ENCODE measurements at regions not wholly inside any gene's neighbourhood (a gene's known extent, or its start where the extent isn't known, plus 50 kb on each side); places are given as distances from the start of the nearest gene placed in this dataset.
"Not testable (repeated sequence)": the region's sequence is repeated elsewhere in the genome, so short reads cannot be mapped to it uniquely, and the experiment has no call there.

GRCh38 chr3:164351131-164351530, 727.2 kb downstream of the SI start:
- no peak for DNase-seq (ENCODE audit: low read depth)
- TF ChIP-seq CTCF (IDR thresholded peaks at IDR 0.05; ENCODE audit: low read depth, low read length, missing control alignments), result no peak

GRCh38 chr3:164342206-164342605, 736.1 kb downstream of the SI start:
- not testable (repeated sequence) for DNase-seq (ENCODE audit: low read depth); H3K4me3 ChIP-seq (ENCODE audit: low read depth, low read length)

More at GRCh38 chr3:164351131-164351530, 727.2 kb downstream of the SI start:
- no peak overlapping the region for H3K4me3 ChIP-seq (ENCODE audit: low read depth, low read length)

DNA sequence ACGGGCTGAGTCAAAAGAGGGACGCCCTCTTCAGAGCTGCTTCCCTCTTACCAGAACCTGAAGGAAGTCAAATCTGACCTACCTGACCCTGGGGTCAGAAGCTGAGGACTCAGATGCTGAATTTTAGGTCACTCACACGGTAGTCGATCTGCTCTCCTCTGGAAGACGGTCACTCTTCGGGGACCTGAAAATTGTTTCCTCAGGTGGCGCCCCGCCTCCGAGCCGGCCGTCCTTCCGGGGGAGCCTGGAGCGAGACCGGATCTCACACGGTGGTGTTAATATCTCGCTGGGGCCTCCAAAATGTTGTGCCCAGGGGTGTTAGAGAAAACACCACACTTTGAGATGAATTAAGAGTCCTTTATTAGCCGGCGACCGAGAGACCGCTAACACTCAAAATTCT, 737.2 kb downstream of the SI start:
- H3K4me3 ChIP-seq (ENCODE audit: low read depth, low read length), result no peak overlapping the region
- no peak for TF ChIP-seq CTCF (IDR thresholded peaks at IDR 0.05; ENCODE audit: low read depth, low read length, missing control alignments)
- no peak for DNase-seq (ENCODE audit: low read depth)

GRCh38 chr3:164340273-164340672, 738.0 kb downstream of the SI start:
- TF ChIP-seq CTCF (IDR thresholded peaks at IDR 0.05; ENCODE audit: low read depth, low read length, missing control alignments), result no peak
- H3K4me3 ChIP-seq (ENCODE audit: low read depth, low read length), result no peak overlapping the region
- no peak for DNase-seq (ENCODE audit: low read depth)

DNA sequence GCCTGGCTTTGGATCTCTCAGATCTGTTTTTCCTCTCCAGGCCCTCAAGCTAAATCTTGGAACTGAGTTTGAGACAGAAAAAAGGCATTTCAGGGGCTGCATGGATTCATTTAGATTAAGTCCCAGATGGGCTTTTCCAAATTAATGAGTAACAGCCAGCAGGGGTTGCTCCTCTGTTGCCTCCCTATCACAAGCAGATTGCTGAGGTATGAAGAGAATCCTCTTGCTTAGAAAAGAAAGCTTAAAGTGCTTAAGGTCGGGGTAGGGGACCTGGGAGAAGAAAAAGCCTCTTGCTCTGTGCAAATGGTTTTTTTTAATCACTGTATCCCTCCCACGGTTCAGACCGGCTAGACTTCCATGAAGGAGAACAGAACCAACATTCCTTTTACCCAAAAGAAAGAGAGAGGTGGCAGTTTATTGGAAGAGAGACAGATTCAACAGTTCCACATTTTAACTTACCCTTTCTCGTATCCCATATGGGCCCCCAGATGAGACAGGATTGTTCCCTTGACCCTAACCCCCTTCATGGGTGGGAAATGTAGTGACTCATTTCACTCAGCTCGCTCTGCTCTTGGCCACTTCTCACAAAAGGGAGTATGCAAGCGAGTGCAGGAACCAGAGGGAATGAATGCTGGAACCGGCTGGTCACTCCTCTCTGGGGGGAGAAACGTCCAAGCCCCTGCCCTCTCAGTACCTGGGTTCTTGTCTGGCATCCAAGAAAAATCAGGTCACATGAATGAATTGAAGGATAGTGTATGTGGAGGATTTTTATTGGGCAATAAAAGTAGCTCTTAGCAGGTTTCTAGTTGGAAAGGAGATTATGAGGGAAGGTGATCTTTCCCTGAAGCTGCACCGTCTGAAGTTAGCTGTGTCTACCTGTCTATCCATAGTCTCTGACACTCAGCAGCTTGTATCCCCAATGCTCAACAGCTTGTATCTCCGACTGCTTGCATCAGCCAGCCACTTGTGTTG, 745.2 kb downstream of the SI start:
- TF ChIP-seq CTCF (IDR thresholded peaks at IDR 0.05; ENCODE audit: low read depth, low read length, missing control alignments), result no peak
- no peak overlapping the region for H3K4me3 ChIP-seq (ENCODE audit: low read depth, low read length)
- DNase-seq (ENCODE audit: low read depth), result no peak

DNA sequence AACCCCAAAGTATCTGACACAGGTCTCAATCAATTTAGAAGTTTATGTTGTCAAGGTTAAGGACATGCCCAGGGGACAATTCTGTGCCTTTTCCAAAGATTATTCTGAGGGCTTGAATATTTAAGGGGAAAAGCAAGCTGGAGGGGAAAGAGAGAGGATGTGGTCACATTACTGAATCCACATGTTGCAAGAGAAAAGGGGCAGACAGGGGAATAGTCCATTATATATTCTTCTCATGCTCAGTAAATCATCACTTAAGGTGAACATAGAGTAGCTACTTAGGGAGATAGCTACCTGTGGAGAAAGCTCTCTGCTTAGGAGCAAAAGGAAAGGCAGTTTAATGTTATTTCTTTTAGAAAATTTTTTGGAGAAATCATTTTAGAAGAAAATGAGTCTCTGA, 751.6 kb downstream of the SI start:
- no peak overlapping the region for H3K4me3 ChIP-seq (ENCODE audit: low read depth, low read length)
- no peak for DNase-seq (ENCODE audit: low read depth)
- TF ChIP-seq CTCF (IDR thresholded peaks at IDR 0.05; ENCODE audit: low read depth, low read length, missing control alignments), result no peak

GRCh38 chr3:164320962-164321361, 757.3 kb downstream of the SI start:
- TF ChIP-seq CTCF (IDR thresholded peaks at IDR 0.05; ENCODE audit: low read depth, low read length, missing control alignments), result no peak
- no peak overlapping the region for H3K4me3 ChIP-seq (ENCODE audit: low read depth, low read length)

More at GRCh38 chr3:164320962-164321361, 757.3 kb downstream of the SI start:
- DNase-seq (ENCODE audit: low read depth), result no peak

Measured in GM12864 (cell line).